H9 (cell line): ENCODE measurements at regions not wholly inside any gene's neighbourhood (a gene's known extent, or its start where the extent isn't known, plus 50 kb on each side); places are given as distances from the start of the nearest gene placed in this dataset.

Experiments
- DNase-seq: peaks from one replicate; pipeline ENCODE4 v3.0.0-alpha.2; 2017
- H2AFZ ChIP-seq: one replicate; pipeline ENCODE4 v1.6.1; 2013; ENCODE audit warnings: mild to moderate bottlenecking, low read length, control low read depth, moderate library complexity
- H2AK5ac ChIP-seq: 2 replicates; pipeline ENCODE4 v1.6.1; 2013; ENCODE audit warnings: low read length, control low read depth, mixed read lengths; ENCODE audit not compliant: insufficient read length
- H2BK120ac ChIP-seq: one replicate; pipeline ENCODE4 v1.6.1; 2013; ENCODE audit warnings: low read depth, mild to moderate bottlenecking, low read length, control low read depth, inconsistent platforms; ENCODE audit not compliant: poor library complexity, severe bottlenecking
- H2BK12ac ChIP-seq: 2 replicates; pipeline ENCODE4 v1.6.1; 2013; ENCODE audit warnings: low read length, control low read depth, mixed read lengths, low read depth; ENCODE audit not compliant: insufficient read length
- H2BK15ac ChIP-seq: 2 replicates; pipeline ENCODE4 v1.6.1; 2013; ENCODE audit warnings: low read depth, low read length, control low read depth
- H2BK20ac ChIP-seq: one replicate; pipeline ENCODE4 v1.6.1; 2013; ENCODE audit warnings: low read depth, mild to moderate bottlenecking, low read length, control low read depth, inconsistent platforms; ENCODE audit not compliant: poor library complexity, severe bottlenecking
- H2BK5ac ChIP-seq: 2 replicates; pipeline ENCODE4 v1.6.1; 2013; ENCODE audit warnings: low read length, control low read depth, mixed read lengths; ENCODE audit not compliant: insufficient read length
- H3K14ac ChIP-seq: 2 replicates; pipeline ENCODE4 v1.6.1; 2013; ENCODE audit warnings: low read length, control low read depth; ENCODE audit not compliant: insufficient read depth
- H3K18ac ChIP-seq: 2 replicates; pipeline ENCODE4 v1.6.1; 2013; ENCODE audit warnings: low read depth, mild to moderate bottlenecking, mixed read lengths, low read length, control low read depth; ENCODE audit not compliant: insufficient read length
- H3K23ac ChIP-seq: 2 replicates; pipeline ENCODE4 v1.6.1; 2013; ENCODE audit warnings: low read length, control low read depth, mixed read lengths, low read depth; ENCODE audit not compliant: insufficient read length
- H3K23me2 ChIP-seq: 2 replicates; pipeline ENCODE4 v1.6.1; 2013; ENCODE audit warnings: low read depth, mild to moderate bottlenecking, mixed read lengths, low read length, control low read depth; ENCODE audit not compliant: insufficient read length, poor library complexity, severe bottlenecking
- H3K27ac ChIP-seq: 2 replicates; pipeline ENCODE4 v1.5.1; 2013; ENCODE audit warnings: low read length, control low read depth, mixed read lengths, low read depth; ENCODE audit not compliant: insufficient read length
- H3K27me3 ChIP-seq: 2 replicates; pipeline ENCODE4 v1.6.1; 2013; ENCODE audit warnings: low read length, control low read depth, inconsistent platforms; ENCODE audit not compliant: insufficient read depth
- H3K4ac ChIP-seq: 2 replicates; pipeline ENCODE4 v1.6.1; 2013; ENCODE audit warnings: low read depth, mild to moderate bottlenecking, control low read depth, inconsistent platforms, low read length, moderate library complexity
- H3K4me1 ChIP-seq: 2 replicates; pipeline ENCODE4 v1.6.1; 2013; ENCODE audit warnings: low read length, control low read depth, inconsistent platforms; ENCODE audit not compliant: insufficient read depth
- H3K4me2 ChIP-seq: 2 replicates; pipeline ENCODE4 v1.6.1; 2013; ENCODE audit warnings: low read length, control low read depth, mixed read lengths; ENCODE audit not compliant: insufficient read length, insufficient read depth
- H3K56ac ChIP-seq: 2 replicates; pipeline ENCODE4 v1.6.1; 2013; ENCODE audit warnings: low read depth, mild to moderate bottlenecking, mixed read lengths, low read length, control low read depth; ENCODE audit not compliant: insufficient read length
- H3K79me1 ChIP-seq: 2 replicates; pipeline ENCODE4 v1.6.1; 2013; ENCODE audit warnings: low read depth, mild to moderate bottlenecking, moderate library complexity, low read length, control low read depth, inconsistent platforms; ENCODE audit not compliant: insufficient read depth, poor library complexity, severe bottlenecking
- H3K79me2 ChIP-seq: 2 replicates; pipeline ENCODE4 v1.6.1; 2013; ENCODE audit warnings: low read length, control low read depth, inconsistent platforms; ENCODE audit not compliant: insufficient read depth
- H3K9ac ChIP-seq: 2 replicates; pipeline ENCODE4 v1.6.1; 2013; ENCODE audit warnings: low read length, control low read depth, mixed read lengths; ENCODE audit not compliant: insufficient read length; ENCODE audit errors: extremely low read depth
- H3K9me3 ChIP-seq: one replicate; pipeline ENCODE4 v1.6.1; 2013; ENCODE audit warnings: low read depth, low read length, inconsistent platforms; ENCODE audit not compliant: control insufficient read depth
- H3T11ph ChIP-seq: one replicate; pipeline ENCODE4 v1.6.1; 2013; ENCODE audit warnings: mild to moderate bottlenecking, low read length, control low read depth, inconsistent platforms
- H4K20me1 ChIP-seq: one replicate; pipeline ENCODE4 v1.6.1; 2013; ENCODE audit not compliant: control insufficient read depth, insufficient read length, insufficient read depth
- H4K5ac ChIP-seq: 2 replicates; pipeline ENCODE4 v1.6.1; 2013; ENCODE audit warnings: low read depth, mild to moderate bottlenecking, mixed read lengths, low read length, control low read depth; ENCODE audit not compliant: insufficient read length
- H4K8ac ChIP-seq: replicated peaks from 2 replicates; pipeline ENCODE4 v1.6.1; 2013; ENCODE audit warnings: low read length, control low read depth, mixed read lengths, low read depth; ENCODE audit not compliant: insufficient read length
- H4K91ac ChIP-seq: 2 replicates; pipeline ENCODE4 v1.6.1; 2013; ENCODE audit warnings: low read depth, mild to moderate bottlenecking, moderate library complexity, mixed read lengths, low read length, control low read depth; ENCODE audit not compliant: insufficient read length
- H3K27ac Mint-ChIP-seq, 3 experiments: 2 replicates in 2 of 3; 3 replicates in 1 of 3; pipeline ENCODE4 v1.8.0; 2020 to 2021; ENCODE audit warnings: mixed read lengths in 3 of 3, mild to moderate bottlenecking in 1 of 3, moderate library complexity in 1 of 3
- H3K27me3 Mint-ChIP-seq: 2 replicates; pipeline ENCODE4 v1.8.0; 2021; ENCODE audit warnings: low read depth, mild to moderate bottlenecking, moderate library complexity, mixed read lengths
- H3K36me3 Mint-ChIP-seq, 3 experiments: 2 replicates in 2 of 3; 3 replicates in 1 of 3; pipeline ENCODE4 v1.8.0; 2020 to 2021; ENCODE audit warnings: low read depth in 3 of 3, mixed read lengths in 3 of 3; ENCODE audit not compliant: insufficient read depth in 1 of 3
- H3K4me1 Mint-ChIP-seq, 2 experiments: 2 replicates each; pipeline ENCODE4 v1.8.0; 2020; ENCODE audit warnings: mixed read lengths in 2 of 2
- H3K4me3 Mint-ChIP-seq, 2 experiments: 2 replicates in 1 of 2; 3 replicates in 1 of 2; pipeline ENCODE4 v1.8.0; 2020 to 2021; ENCODE audit warnings: mild to moderate bottlenecking in 2 of 2, mixed read lengths in 2 of 2, moderate library complexity in 1 of 2
- H3K9me3 Mint-ChIP-seq, 2 experiments: 2 replicates in 1 of 2; 3 replicates in 1 of 2; pipeline ENCODE4 v1.8.0; 2020; ENCODE audit warnings: mild to moderate bottlenecking in 2 of 2, mixed read lengths in 2 of 2, moderate library complexity in 1 of 2
- WGBS: extraction: QIAGEN DNeasy Blood & Tissue Kit; methylation state at CpG from one replicate; pipeline ENCODE4 v1.1.7; 2013; ENCODE audit warnings: missing lambda C conversion rate, low lambda C conversion rate, mixed read lengths; ENCODE audit not compliant: insufficient read length; ENCODE audit errors: extremely low coverage; 5-methylcytosine and 5-hydroxymethylcytosine counted together
- TF ChIP-seq, protein P1 (sequence below): fragments of 200-600 bp; sonication (generic); conservative IDR thresholded peaks from 3 replicates; pipeline ENCODE4 v1.8.0; 2021; ENCODE audit warnings: antibody characterized with exemption, mild to moderate bottlenecking

GRCh38 chr13:82070416-82070815, 1729.5 kb upstream of the SPRY2 start:
- Histone ChIP-seq H3K14ac (no peak overlapping the region), H3K4me1 (no peaks in the 10 kb centered on the region), H2BK12ac (no peak overlapping the region), H3K79me2 (no peaks in the 10 kb centered on the region; the same call in 1 of the 2 replicates), H3T11ph (no peak overlapping the region), H2BK120ac (no peak overlapping the region), H3K9ac (no peak overlapping the region), H3K9me3 (no peaks in the 10 kb centered on the region), H3K4me2 (no peak overlapping the region), H3K27ac (no peak overlapping the region), H3K23ac (no peak overlapping the region), H3K56ac (no peak overlapping the region), H4K8ac (no peak overlapping the region), H2AFZ (no peak overlapping the region), H4K5ac (no peak overlapping the region), H4K91ac (no peak overlapping the region), H2BK15ac (no peak overlapping the region), H2BK5ac (no peak overlapping the region), H4K20me1 (no peaks in the 10 kb centered on the region), H3K4ac (no peak overlapping the region), H3K18ac (no peak overlapping the region), H2BK20ac (no peak overlapping the region), H3K27me3 (no peaks in the 10 kb centered on the region), H3K79me1 (no peaks in the 10 kb centered on the region), H3K23me2 (no peaks in the 10 kb centered on the region), H2AK5ac (no peak overlapping the region)
- Mint-ChIP-seq H3K27ac (no peak overlapping the region), H3K27me3 (no peaks in the 10 kb centered on the region), H3K4me1 (no peaks in the 10 kb centered on the region), H3K4me3 (no peak overlapping the region), H3K9me3 (no peaks in the 10 kb centered on the region), H3K36me3 (no peaks in the 10 kb centered on the region)
- TF ChIP-seq, protein P1, sequence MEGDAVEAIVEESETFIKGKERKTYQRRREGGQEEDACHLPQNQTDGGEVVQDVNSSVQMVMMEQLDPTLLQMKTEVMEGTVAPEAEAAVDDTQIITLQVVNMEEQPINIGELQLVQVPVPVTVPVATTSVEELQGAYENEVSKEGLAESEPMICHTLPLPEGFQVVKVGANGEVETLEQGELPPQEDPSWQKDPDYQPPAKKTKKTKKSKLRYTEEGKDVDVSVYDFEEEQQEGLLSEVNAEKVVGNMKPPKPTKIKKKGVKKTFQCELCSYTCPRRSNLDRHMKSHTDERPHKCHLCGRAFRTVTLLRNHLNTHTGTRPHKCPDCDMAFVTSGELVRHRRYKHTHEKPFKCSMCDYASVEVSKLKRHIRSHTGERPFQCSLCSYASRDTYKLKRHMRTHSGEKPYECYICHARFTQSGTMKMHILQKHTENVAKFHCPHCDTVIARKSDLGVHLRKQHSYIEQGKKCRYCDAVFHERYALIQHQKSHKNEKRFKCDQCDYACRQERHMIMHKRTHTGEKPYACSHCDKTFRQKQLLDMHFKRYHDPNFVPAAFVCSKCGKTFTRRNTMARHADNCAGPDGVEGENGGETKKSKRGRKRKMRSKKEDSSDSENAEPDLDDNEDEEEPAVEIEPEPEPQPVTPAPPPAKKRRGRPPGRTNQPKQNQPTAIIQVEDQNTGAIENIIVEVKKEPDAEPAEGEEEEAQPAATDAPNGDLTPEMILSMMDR: no peak
- DNase-seq: no peak
- WGBS: no CpG with 5 or more reads among the region's 1 CpG
